GM12891 (cell line): ENCODE measurements at regions not wholly inside any gene's neighbourhood (a gene's known extent, or its start where the extent isn't known, plus 50 kb on each side); places are given as distances from the start of the nearest gene placed in this dataset.
"Not testable (repeated sequence)": the region's sequence is repeated elsewhere in the genome, so short reads cannot be mapped to it uniquely, and the experiment has no call there.

ENCODE experiments used
- DNase-seq: peaks from one replicate; pipeline ENCODE4 v3.0.0; 2011; ENCODE audit warnings: low spot score; ENCODE audit not compliant: insufficient read length
- FAIRE-seq: peaks from 2 replicates; lab custom pipeline; 2011; peaks lifted over from hg19 to GRCh38; lab: Jason Lieb, UNC
- PAX5 ChIP-seq: IDR thresholded peaks from 2 replicates; pipeline ENCODE4 v1.6.1; 2011; ENCODE audit warnings: low read length, moderate library complexity, mild to moderate bottlenecking; ENCODE audit not compliant: insufficient read depth, severe bottlenecking
- POLR2A ChIP-seq: IDR thresholded peaks from 2 replicates; pipeline ENCODE4 v1.6.1; 2011; ENCODE audit warnings: low read depth, low read length, control low read depth
- POLR2AphosphoS5 ChIP-seq: IDR thresholded peaks from 2 replicates; pipeline ENCODE4 v1.6.1; 2011; ENCODE audit warnings: low read depth, low read length, control low read depth
- POU2F2 ChIP-seq: IDR thresholded peaks from 2 replicates; pipeline ENCODE4 v1.6.1; 2011; ENCODE audit warnings: low read depth, mild to moderate bottlenecking, control low read depth, low read length, moderate library complexity
- SPI1 ChIP-seq: IDR thresholded peaks from 2 replicates; pipeline ENCODE4 v1.6.1; 2011; ENCODE audit warnings: low read depth, low read length, control low read depth
- TAF1 ChIP-seq: IDR thresholded peaks from 2 replicates; pipeline ENCODE4 v1.6.1; 2011; ENCODE audit warnings: low read depth, low read length, control low read depth

DNA sequence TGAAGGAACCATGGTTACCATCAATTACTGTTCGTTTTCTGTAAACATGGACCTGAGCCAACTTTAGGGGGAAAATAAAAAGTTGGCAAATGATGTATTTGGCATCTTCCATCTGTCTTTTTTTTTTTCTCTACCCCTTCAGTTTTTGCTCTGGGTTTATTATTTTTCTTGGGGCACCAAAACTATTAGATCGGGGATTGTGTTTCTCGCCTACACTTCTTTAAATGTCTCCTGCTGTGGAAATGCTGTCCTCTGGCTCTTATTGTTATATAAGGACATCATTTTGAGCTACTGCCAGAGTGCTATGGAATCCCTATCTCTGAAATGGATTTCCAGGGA, 234.0 kb upstream of the SLIT2 start:
- DNase-seq: no peak
- FAIRE-seq: no peak
- TF ChIP-seq POU2F2 (no peak), SPI1 (no peak), POLR2A (no peak), TAF1 (no peak)

DNA sequence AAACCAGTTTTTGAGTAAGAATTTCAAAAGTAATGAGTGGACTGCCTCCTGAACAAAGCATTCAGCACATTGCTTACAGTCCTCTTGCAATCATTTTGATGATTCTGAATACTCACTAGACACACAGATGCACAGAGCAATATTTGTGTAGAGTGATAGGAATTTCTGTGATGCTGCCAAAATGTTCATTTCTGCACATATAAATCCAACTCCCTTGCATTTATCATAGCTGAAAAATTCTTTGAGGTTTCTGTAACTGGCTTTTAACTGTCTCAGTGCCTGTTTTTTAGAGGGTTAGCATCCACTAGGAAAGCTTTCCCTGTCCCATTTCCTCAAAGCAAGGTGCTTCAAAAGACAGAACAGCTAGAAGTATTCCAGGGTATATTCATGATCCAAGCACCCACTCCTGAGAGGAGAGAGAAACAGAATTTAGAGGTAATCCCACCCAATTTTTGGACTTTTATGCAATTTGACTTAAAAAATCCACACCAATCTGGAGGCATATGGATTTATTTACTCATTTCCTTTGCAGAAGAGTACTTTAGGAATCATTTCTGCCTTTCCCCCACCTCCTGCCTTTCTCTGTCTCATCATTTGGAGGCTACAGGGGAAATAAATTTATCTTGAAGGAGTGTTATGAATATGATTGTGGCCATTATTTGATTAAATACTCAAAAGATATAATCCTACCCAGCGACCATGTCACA, 234.5 kb upstream of the SLIT2 start:
- no peak for TF ChIP-seq PAX5
- no peak for TF ChIP-seq TAF1
- no peak for TF ChIP-seq SPI1
- no peak for TF ChIP-seq POU2F2
- no peak for TF ChIP-seq POLR2A
- no peak for FAIRE-seq
- no peak for DNase-seq

DNA sequence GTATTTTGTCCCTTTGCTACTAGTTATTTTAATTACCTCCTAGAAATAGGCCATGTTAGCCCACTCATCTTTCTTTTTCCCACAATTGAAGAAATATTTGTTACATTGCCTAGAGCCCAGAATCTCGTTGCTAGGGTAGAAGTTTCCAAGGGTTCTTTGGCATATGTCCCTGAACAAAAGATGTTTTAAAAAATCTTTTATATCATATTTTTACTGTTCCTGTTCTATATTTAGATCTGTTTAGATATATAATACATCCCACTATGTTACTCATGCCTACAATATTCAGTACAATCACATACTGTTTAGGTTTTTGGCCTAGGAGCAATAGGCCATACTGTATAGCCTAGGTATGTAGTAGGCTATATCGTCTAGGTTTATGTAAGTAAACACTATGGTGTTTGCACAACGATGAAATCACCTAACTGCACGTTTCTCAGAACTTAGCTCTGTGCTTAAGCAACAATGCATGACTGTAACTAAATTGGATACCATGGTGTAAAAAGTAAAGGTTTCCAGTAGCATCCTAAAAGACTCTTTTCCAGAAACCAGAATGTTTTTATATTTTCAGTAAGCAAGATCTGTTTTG, 236.0 kb upstream of the SLIT2 start:
- DNase-seq: no peak
- FAIRE-seq: no peak
- no peak for TF ChIP-seq PAX5
- no peak for TF ChIP-seq TAF1
- no peak for TF ChIP-seq POU2F2
- TF ChIP-seq POLR2AphosphoS5: no peak
- TF ChIP-seq SPI1: no peak
- TF ChIP-seq POLR2A: no peak

DNA sequence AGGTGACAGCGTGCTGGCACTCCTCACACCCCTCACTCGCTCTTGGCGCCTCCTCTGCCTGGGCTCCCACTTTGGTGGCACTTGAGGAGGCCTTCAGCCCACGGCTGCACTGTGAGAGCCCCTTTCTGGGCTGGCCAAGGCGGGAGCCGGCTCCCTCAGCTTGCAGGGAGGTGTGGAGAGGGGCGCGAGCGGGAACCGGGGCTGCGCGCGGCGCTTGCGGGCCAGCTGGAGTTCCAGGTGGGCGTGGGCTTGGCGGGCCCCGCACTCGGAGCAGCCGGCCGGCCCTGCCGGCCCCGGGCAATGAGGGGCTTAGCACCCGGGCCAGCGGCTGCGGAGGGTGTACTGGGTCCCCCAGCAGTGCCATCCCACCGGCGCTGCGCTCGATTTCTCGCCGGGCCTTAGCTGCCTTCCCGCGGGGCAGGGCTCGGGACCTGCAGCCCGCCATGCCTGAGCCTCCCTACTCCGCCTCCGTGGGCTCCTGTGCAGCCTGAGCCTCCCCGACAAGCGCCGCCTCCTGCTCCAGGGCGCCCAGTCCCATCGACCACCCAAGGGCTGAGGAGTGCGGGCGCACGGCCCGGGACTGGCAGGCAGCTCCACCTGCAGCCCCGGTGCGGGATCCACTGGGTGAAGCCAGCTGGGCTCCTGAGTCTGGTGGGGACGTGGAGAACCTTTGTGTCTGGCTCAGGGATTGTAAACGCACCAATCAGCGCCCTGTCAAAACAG, 247.7 kb upstream of the SLIT2 start:
- not testable (repeated sequence) for FAIRE-seq, DNase-seq

DNA sequence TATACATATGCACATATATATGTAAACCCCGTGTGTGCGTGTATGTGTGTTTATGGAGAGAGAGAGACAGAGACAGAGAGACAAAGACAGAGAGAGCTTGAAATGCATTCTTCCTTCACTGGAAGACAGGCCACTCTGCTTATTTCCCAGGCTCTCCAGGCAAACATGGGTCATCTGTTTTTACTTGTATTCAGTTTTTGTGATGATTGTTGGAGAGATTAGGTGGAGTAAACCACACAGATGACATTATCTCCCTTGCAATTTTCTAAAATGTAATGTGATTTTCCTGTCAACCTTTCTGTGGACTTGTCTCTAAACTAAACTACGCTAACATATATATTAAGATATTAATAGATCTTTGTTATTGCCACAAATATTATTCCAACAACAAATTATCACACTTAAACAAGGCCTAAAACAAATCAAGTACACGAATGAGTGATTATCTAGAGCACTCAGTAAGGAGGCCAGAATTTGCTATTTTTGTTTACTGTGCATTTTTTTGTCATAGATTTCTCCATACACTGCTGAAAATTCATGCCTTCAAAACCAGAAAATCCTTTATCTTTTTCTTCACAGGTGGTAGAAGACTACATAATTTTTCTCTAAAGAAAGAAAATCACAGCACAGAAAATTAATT, 251.8 kb upstream of the SLIT2 start:
- TF ChIP-seq POLR2A: no peak
- no peak for TF ChIP-seq POU2F2
- TF ChIP-seq POLR2AphosphoS5: no peak
- DNase-seq (no peak), FAIRE-seq (no peak)

DNA sequence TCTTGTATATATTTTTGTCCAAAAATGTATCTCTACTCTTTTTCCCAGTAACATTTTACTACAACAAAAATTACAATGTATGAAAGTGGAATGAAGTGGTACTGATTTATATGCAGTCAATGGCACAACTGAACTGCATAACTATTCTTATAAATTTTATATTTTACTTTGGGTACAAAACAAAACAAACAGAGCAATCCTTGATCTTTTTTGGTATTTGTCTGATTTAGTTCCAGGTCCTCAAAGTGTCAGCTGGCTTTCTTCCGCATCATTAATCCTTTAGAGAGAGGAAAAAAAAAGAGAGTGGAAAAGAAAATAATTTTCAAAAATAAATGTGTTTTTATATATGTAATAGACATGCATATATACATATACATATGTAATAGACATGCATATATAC, 252.4 kb upstream of the SLIT2 start:
- FAIRE-seq (no peak), DNase-seq (no peak)
- TF ChIP-seq POLR2AphosphoS5 (no peak), PAX5 (no peak), SPI1 (no peak), TAF1 (no peak)

DNA sequence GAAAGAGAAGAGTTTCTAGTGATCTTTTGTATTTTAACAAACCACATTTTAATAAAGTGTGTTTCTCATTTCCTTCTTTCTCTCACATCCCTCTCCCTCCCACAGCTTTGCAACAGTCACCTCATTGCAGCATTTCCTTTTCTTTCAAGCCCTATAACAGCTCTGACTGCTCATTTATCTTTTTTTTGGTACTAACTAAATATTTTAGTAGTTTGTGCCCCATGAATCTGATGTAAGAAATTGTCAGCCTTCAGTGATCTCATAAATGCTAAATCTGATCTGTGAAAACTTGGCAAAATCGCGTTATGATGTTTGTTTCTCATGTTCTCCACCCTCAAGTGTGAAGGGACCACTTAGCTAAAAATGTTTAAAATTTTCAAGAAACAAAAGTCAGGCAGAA, 258.5 kb upstream of the SLIT2 start:
- DNase-seq (no peak), FAIRE-seq (no peak)
- TF ChIP-seq TAF1 (no peak), POU2F2 (no peak), SPI1 (no peak), POLR2AphosphoS5 (no peak), POLR2A (no peak), PAX5 (no peak)

DNA sequence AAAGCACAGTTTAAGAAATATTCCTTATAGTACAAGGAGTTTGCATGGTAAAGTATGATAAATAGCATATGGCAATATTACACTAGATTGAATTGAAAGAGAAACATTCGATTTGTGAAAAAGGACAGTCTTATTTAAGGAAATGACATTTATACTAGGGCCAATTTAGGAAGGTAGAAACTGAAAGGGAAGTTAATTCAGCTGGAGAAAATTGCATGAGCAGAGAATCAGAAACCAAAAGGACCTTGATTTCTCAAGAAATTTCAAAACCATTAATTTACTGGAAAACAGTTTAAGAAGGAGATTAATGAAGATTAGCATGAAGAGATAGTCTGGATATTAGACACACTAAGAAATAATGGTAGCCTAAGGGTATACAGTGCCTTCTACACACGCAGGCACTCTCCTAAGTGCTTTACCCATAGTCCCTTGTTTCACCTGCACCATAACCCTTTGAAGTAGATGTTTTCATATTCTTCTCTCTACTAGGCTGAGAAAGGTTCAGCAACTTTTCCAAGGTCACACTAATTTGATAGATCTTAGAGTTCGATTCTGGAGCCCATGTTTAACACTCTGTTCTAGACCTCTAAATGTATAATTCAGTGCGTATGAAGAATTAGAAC, 259.1 kb upstream of the SLIT2 start:
- TF ChIP-seq PAX5: no peak
- no peak for TF ChIP-seq POLR2A
- no peak for TF ChIP-seq SPI1
- TF ChIP-seq POLR2AphosphoS5: no peak
- no peak for TF ChIP-seq TAF1
- DNase-seq: no peak
- no peak for FAIRE-seq

DNA sequence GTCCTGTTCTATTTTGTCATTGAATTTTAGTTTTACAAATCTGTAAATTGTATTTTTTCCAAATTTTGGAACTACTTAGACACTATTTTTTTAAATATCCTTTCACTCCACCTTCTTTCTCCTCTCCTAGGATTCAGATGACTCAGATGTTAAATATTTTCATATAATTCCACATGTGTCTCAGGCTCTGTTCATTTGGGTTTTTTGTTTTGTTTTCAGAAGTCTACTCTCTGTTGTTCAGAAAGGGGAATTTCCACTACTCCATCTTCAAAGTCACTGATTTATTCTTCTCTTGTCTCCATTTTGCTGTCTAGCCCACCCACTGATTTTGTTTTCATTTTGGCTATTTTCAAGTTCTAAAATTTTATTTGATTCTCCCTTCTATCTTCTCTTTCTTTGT, 264.0 kb upstream of the SLIT2 start:
- DNase-seq (no peak), FAIRE-seq (no peak)
- TF ChIP-seq TAF1 (no peak), POU2F2 (no peak), POLR2AphosphoS5 (no peak), SPI1 (no peak), PAX5 (no peak), POLR2A (no peak)

DNA sequence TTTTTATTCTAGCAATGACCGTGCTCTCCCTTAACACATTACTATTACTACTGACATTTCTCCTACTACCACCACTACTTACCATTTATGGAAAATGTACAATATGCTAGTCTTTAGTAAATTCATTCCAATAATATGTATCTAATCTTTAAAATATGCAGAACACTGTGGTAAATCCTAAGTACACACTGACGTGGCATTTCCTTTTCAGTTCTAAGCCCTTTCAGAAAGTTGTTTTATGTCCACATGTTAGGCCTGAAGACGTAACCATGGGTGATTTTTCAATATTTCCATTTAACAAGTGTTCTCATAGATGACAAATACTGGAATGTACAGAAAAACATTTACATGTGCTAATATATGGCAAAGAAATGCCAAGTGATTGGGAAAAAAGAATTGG, 268.6 kb upstream of the SLIT2 start:
- DNase-seq (no peak), FAIRE-seq (no peak)
- TF ChIP-seq TAF1 (no peak), SPI1 (no peak), POU2F2 (no peak), POLR2AphosphoS5 (no peak), POLR2A (no peak), PAX5 (no peak)
